Neural cell (in vitro differentiated cells): ENCODE measurements at regions not wholly inside any gene's neighbourhood (a gene's known extent, or its start where the extent isn't known, plus 50 kb on each side); places are given as distances from the start of the nearest gene placed in this dataset.

Experiments used
- EZH2 ChIP-seq: fragments of 200-600, 300-800 bp; shearing (Covaris generic), sonication (generic); IDR thresholded peaks from 2 replicates; pipeline ENCODE4 v1.6.1; 2014; ENCODE audit warnings: antibody characterized with exemption, low read length, borderline replicate concordance, mild to moderate bottlenecking; ENCODE audit not compliant: insufficient read depth, poor library complexity, severe bottlenecking
- POLR2AphosphoS5 ChIP-seq: IDR thresholded peaks from 2 replicates; pipeline ENCODE4 v1.6.1; 2012
- TAF1 ChIP-seq: IDR thresholded peaks from 2 replicates; pipeline ENCODE4 v1.6.1; 2012; ENCODE audit warnings: low read depth
- TF ChIP-seq, protein P1 (sequence below): fragments of 450-650 bp; IDR thresholded peaks from 2 replicates; pipeline ENCODE4 v1.5.1; 2014; ENCODE audit warnings: antibody characterized with exemption, mild to moderate bottlenecking, moderate library complexity; ENCODE audit not compliant: poor library complexity, severe bottlenecking

DNA sequence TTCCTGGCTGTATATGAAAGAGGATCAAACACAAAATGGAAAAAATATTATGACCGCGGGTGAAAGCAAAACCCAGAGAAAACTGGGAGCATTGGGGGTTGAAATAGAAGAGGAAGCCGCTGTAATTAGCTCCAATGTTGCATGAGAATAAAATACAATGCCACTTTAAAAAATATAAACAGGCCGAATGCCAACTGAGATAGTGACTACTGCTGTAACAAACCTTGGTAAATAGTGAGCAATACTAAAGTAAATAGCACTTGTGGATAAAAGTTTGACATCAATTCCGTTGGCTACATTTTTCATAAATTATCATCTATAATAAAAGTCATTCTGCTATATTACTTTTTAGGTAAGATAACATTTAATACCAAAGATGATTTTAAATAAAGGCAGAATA, 395.8 kb upstream of the MIR17HG start:
- TF ChIP-seq, protein P1, sequence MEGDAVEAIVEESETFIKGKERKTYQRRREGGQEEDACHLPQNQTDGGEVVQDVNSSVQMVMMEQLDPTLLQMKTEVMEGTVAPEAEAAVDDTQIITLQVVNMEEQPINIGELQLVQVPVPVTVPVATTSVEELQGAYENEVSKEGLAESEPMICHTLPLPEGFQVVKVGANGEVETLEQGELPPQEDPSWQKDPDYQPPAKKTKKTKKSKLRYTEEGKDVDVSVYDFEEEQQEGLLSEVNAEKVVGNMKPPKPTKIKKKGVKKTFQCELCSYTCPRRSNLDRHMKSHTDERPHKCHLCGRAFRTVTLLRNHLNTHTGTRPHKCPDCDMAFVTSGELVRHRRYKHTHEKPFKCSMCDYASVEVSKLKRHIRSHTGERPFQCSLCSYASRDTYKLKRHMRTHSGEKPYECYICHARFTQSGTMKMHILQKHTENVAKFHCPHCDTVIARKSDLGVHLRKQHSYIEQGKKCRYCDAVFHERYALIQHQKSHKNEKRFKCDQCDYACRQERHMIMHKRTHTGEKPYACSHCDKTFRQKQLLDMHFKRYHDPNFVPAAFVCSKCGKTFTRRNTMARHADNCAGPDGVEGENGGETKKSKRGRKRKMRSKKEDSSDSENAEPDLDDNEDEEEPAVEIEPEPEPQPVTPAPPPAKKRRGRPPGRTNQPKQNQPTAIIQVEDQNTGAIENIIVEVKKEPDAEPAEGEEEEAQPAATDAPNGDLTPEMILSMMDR = no peak
- TF ChIP-seq EZH2 = no peak
- TF ChIP-seq POLR2AphosphoS5 = no peak
- TF ChIP-seq TAF1 = no peak
